SKM-1 (cell line): ENCODE measurements at regions not wholly inside any gene's neighbourhood (a gene's known extent, or its start where the extent isn't known, plus 50 kb on each side); places are given as distances from the start of the nearest gene placed in this dataset.
"Not testable (repeated sequence)": the region's sequence is repeated elsewhere in the genome, so short reads cannot be mapped to it uniquely, and the experiment has no call there.

Experiments used
- DNase-seq: peaks from one replicate; lab custom pipeline; 2025; ENCODE audit not compliant: unreplicated experiment; lab: John Stamatoyannopoulos, UW

GRCh38 chr15:79492065-79492464, 59.9 kb downstream of the MINAR1 start:
- DNase-seq: no peak

DNA sequence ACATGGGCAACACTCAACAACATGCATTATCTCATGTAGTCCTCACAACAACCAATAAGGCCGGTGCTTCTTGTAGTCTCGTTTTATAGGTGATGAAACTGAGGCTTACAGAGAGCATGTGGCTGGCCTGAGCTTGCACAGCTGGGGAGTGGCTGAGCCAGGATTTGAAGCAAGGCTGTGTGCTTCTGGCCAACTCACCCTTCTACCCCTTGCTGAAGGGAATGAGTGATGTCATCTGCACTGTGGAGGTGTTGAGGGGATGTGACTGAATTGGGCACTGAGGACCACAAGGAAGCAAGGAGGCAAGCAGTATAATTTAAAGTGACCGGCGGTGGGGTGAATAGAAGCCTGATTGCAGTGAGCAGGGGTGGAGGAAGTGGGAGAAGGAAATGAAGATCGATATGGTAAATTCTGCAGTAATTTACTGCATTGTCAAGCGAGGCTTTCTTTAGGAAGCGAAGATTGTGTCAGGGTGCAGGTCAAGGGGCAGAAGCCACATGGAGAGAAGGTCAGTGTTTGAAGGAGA, 62.3 kb downstream of the MINAR1 start:
- DNase-seq: no peak

DNA sequence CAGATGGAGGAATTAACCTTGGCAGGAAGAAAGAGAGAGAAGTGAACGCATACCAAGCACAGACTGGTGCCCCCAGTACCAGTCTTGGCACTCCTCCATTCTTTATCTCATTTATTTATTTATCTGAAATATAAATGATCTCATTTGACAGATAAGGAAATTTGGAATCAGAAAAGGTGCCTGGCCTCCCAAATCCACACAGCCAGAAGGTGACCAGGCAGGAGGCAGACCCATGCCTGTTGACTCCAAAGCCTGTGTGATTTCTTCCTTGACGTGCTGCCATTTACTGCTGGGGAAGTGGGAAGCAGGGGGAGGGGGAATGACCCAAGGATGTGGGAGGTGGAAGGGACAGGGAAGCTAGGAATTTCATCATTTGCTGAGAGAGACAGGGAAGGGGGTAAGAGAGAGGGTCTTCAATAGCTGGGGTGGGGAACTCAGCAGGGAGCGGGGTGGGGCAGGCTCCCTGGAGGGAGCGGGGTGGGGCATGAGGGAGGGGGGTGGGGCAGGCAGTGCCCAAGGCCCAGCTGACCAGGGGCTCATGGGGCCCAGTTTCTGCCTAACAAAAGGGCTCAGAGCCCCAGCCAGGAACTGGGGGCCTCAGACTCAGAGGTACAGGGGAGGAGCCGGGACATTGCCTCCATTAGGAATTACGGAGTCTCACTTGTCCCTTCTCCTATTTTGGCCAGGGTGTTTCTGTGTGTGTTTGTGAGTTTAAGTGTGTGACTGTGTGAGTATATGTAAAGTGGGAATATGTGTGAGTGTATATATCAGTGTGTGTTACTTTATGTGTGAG, 63.0 kb downstream of the MINAR1 start:
- DNase-seq: no peak

DNA sequence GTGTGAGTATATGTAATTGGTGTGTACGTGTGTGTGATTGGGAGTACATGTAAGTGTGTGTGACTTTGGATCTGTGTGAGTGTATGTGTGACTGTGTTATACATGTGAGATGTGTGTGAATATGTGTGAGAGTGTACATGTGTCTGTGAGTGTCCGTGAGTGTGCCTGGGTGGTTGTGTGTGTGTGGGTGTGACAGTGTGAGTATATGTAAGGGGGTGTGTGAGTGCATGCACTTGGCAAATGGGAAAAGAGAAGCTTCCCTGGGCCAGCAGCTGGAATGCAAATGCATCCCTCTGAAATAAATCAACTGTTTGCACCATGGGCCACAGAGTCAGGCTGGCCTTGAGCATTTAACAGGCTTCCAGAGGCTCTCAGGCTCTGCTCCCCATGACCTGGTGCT, 63.6 kb downstream of the MINAR1 start:
- no peak for DNase-seq

GRCh38 chr15:79496838-79497237, 64.7 kb downstream of the MINAR1 start:
- DNase-seq: no peak

DNA sequence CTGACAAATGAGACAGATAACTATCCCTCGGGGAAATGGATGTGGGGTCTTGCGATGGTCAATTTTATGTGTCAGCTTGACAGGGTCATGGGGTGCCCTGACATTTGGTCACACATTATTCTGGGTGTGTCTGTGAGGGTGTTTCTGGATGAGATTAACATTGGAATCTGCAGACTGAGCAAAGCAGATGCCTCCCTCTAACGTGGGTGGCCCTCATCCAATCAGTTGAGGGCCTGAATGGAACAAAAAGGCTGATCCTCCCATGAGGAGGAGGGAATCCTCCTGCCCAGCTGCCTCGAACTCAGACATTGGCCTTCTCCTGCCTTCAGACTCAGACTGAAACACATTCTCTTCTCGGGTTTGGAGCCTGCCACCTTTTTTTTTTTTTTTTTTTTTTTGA, 69.0 kb downstream of the MINAR1 start:
- no peak for DNase-seq

DNA sequence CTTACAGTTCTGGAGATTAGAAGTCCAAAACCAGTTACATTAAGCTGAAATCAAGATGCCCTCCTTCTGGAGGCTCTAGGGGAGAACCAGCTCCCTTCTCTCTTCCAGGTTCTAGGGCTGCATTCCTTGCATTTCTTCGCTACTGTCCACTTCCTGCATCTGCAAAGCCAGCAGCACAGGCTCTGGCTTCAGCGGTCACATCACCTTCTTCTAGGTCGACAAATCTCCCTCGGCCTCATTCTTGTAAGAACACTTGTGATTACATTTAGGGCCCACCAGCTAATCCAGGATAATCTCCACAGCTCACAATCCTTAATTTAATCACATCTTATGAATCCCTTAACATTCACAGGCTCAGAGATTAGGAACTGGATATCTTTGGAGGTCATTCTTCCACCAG, 73.8 kb downstream of the MINAR1 start:
- no peak for DNase-seq

- not testable (repeated sequence) for DNase-seq
Measured at GRCh38 chr15:79512844-79513243, 80.7 kb downstream of the MINAR1 start.

- DNase-seq: no peak
Measured at GRCh38 chr15:79513417-79513816, 81.3 kb downstream of the MINAR1 start.

DNA sequence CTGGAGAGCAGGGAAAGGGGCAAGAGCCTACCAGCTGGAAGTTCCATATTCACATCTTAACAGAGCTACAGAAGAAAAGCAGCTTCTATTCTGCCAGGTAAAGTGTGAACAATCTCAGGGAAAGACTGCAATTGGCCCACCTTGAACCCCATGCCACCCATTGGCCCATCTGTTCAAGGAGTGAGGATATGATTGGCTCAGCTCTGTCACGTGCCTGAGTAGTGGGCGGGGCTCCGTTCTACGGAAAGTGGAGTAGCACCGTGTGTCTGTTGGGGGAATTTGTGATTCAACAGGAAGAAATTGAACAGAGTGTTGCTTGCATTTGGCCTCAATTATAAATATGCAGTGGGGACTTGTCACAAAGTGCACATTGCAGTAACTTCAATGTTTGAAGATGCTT, 81.8 kb downstream of the MINAR1 start:
- no peak for DNase-seq

GRCh38 chr15:79515300-79516027, 83.3 kb downstream of the MINAR1 start:
- DNase-seq: no peak

GRCh38 chr15:79516155-79516554, 84.0 kb downstream of the MINAR1 start:
- DNase-seq: no peak

GRCh38 chr15:79516646-79517045, 84.5 kb downstream of the MINAR1 start:
- no peak for DNase-seq

GRCh38 chr15:79519628-79520027, 87.5 kb downstream of the MINAR1 start:
- DNase-seq: no peak

GRCh38 chr15:79520654-79521053, 88.5 kb downstream of the MINAR1 start:
- no peak for DNase-seq

- DNase-seq: no peak
Measured at GRCh38 chr15:79522656-79523055, 90.5 kb downstream of the MINAR1 start.

- DNase-seq: no peak
Measured at GRCh38 chr15:79523266-79523665, 91.1 kb downstream of the MINAR1 start.

DNA sequence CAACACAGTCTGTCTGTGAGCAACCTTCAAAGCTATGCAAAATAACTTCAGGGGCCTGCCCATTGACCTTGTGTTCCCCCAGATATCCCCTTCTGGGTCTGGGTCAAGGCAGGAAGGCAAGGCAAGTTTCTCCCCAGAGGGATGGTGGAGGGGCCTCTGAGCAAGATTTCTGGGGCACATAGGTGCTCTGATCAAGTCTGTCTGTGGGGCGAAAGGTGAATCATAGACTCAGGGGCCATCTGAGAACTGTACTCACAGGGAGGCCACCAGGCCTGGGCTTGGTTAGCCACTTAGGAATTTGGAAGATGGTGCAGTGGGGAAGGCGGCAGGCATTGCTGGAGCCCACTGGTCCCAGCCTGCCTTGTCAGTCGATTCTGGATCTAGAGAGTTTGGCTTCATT, 92.4 kb downstream of the MINAR1 start:
- no peak for DNase-seq

GRCh38 chr15:79526376-79526775, 94.2 kb downstream of the MINAR1 start:
- DNase-seq: no peak

DNA sequence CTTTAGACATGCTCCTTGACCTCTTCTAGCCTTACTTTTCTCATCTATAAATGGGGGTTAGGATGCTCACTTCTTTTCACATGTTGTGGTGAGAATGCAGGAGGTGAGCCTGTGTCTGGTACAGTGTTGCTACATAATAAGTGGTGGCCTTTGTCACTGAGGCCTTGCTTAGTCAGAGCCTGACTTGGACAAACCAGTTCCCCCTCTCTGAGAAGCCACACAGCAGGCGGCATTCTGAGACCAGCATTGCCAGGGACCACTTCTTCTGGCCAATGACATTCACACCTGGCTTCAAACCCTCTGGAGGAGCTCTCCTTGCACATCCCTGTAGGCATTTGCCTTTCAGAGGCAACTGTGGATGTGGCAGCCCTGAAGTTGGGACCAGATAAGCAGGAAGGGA, 95.7 kb downstream of the MINAR1 start:
- no peak for DNase-seq

- no peak for DNase-seq
Measured at GRCh38 chr15:79529157-79529785, 97.1 kb downstream of the MINAR1 start.

- no peak for DNase-seq
Measured at GRCh38 chr15:79535536-79535935, 103.4 kb downstream of the MINAR1 start.
